ENCODE measurements at regions not wholly inside any gene's neighbourhood (a gene's known extent, or its start where the extent isn't known, plus 50 kb on each side); places are given as distances from the start of the nearest gene placed in this dataset.

DNA sequence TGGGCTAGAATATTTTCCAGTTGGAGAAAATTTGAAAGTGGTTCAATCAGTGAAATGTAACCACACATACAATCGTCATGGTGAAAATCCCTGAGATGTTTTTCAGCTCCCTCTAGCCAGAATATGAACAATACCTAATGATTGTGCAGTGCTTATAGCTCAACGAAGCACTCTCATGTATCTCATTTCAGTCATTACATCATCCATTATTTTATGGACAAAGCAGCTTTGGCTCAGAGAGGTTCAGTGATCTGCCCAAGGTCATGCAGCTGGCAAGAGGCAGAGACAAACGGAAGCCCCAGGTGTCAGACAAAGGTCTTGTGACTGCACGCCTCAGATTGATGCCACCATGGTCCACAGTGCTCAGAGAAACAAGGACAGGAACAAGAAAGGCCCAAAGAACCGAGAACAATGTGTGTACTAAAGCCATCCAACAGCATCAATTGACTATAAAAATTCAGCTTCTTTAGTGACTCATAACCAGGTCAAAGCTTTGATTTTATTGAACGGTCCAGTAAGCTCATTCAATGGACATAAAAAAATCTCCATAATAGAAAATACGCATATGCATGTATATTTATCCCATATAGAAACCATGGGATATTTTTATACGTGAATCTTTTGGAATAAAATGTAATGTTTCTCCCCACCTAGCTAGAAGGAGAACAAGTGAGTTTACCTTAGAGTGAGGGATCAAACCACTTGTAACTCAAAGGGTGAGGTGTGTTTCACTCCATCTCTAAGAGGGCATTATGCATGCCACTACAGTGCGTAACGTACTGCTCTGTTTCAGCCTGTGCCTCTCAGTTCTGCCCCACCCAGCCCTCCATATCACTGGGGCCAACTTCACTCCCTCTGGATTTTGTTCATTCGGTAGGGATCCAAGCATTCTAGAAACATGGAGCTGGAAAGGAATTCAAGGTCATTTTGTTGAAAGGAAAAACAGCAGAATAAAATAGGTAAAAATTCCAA is 141.8 kb downstream of the GRIN2B start:
- DNase-seq = no peak
- Histone ChIP-seq H3K36me3 (ENCODE audit: control insufficient read depth, insufficient read depth, low read length) (no peaks in the 10 kb centered on the region), H3K27me3 (ENCODE audit: insufficient read depth, low read length, poor library complexity) (peaks cover 9% of the 10 kb centered on the region), H3K79me2 (ENCODE audit: control insufficient read depth, insufficient read depth, low read length) (no peaks in the 10 kb centered on the region), H4K5ac (ENCODE audit: low read length) (no peak overlapping the region), H3K9ac (ENCODE audit: low read length) (no peak overlapping the region), H3K4me3 (ENCODE audit: low read length) (no peak overlapping the region), H3K4me1 (ENCODE audit: control insufficient read depth, low read depth, low read length) (peaks cover 3% of the 10 kb centered on the region), H4K8ac (ENCODE audit: low read depth, low read length) (no peak overlapping the region), H3K79me1 (ENCODE audit: low read length) (no peaks in the 10 kb centered on the region), H2BK15ac (replicated peaks; ENCODE audit: low read depth) (no peak overlapping the region), H3K56ac (ENCODE audit: low read length) (no peak overlapping the region), H3K18ac (ENCODE audit: low read length) (no peak overlapping the region), H3K23ac (ENCODE audit: low read length) (no peak overlapping the region), H3K4me2 (ENCODE audit: low read length) (no peak overlapping the region), H3K4ac (ENCODE audit: low read depth, low read length) (no peak overlapping the region), H2BK120ac (ENCODE audit: low read depth, low read length) (no peak overlapping the region), H2BK5ac (ENCODE audit: low read length) (no peak overlapping the region), H2AK5ac (ENCODE audit: low read length) (no peak overlapping the region), H3K27ac (ENCODE audit: low read depth, low read length) (no peak overlapping the region)
- WGBS (ENCODE audit: extremely low coverage, insufficient coverage, low lambda C conversion rate) = no CpG with 5 or more reads among the region's 11 CpGs

DNA sequence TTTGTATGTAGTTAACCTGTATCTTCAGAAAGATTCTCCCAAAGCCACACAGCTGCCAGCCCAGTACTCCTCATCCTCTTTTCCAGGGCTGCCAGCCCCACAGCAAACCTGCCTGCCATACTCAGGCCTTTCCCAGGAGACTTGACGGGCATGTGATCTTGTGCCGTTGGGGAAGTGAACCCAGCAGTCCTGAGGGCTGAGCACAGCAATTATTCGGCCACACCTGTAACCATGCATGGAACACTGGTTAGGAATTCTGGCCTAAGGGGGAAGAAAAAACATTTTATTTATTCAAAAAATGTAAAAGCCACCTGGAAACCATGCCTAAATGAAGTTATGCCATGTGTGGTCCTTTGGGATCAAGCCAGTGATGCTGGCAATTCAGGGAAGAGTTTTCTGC is 145.3 kb downstream of the GRIN2B start:
- Histone ChIP-seq H3K23ac (ENCODE audit: low read length) (no peak overlapping the region), H3K9ac (ENCODE audit: low read length) (no peak overlapping the region), H2BK15ac (replicated peaks; ENCODE audit: low read depth) (no peak overlapping the region), H3K79me1 (ENCODE audit: low read length) (no peaks in the 10 kb centered on the region), H3K27me3 (ENCODE audit: insufficient read depth, low read length, poor library complexity) (no peaks in the 10 kb centered on the region), H3K4me2 (ENCODE audit: low read length) (no peak overlapping the region), H2BK5ac (ENCODE audit: low read length) (no peak overlapping the region), H3K56ac (ENCODE audit: low read length) (no peak overlapping the region), H3K4me3 (ENCODE audit: low read length) (no peak overlapping the region), H4K5ac (ENCODE audit: low read length) (no peak overlapping the region), H2BK120ac (ENCODE audit: low read depth, low read length) (no peak overlapping the region), H3K79me2 (ENCODE audit: control insufficient read depth, insufficient read depth, low read length) (no peaks in the 10 kb centered on the region), H3K27ac (ENCODE audit: low read depth, low read length) (no peak overlapping the region), H3K36me3 (ENCODE audit: control insufficient read depth, insufficient read depth, low read length) (no peaks in the 10 kb centered on the region), H4K8ac (ENCODE audit: low read depth, low read length) (no peak overlapping the region), H2AK5ac (ENCODE audit: low read length) (no peak overlapping the region), H3K4ac (ENCODE audit: low read depth, low read length) (no peak overlapping the region), H3K18ac (ENCODE audit: low read length) (no peak overlapping the region), H3K4me1 (ENCODE audit: control insufficient read depth, low read depth, low read length) (no peaks in the 10 kb centered on the region)
- no peak for DNase-seq
- WGBS (ENCODE audit: extremely low coverage, insufficient coverage, low lambda C conversion rate) = no CpG with 5 or more reads among the region's 3 CpGs

- Histone ChIP-seq H3K56ac (ENCODE audit: low read length) (no peak overlapping the region), H3K79me2 (ENCODE audit: control insufficient read depth, insufficient read depth, low read length) (no peaks in the 10 kb centered on the region), H3K18ac (ENCODE audit: low read length) (no peak overlapping the region), H3K4me2 (ENCODE audit: low read length) (no peak overlapping the region), H3K4ac (ENCODE audit: low read depth, low read length) (no peak overlapping the region), H3K27ac (ENCODE audit: low read depth, low read length) (no peak overlapping the region), H3K9ac (ENCODE audit: low read length) (no peak overlapping the region), H3K23ac (ENCODE audit: low read length) (no peak overlapping the region), H3K4me1 (ENCODE audit: control insufficient read depth, low read depth, low read length) (no peaks in the 10 kb centered on the region), H3K36me3 (ENCODE audit: control insufficient read depth, insufficient read depth, low read length) (no peaks in the 10 kb centered on the region), H2BK120ac (ENCODE audit: low read depth, low read length) (no peak overlapping the region), H4K5ac (ENCODE audit: low read length) (no peak overlapping the region), H2BK5ac (ENCODE audit: low read length) (no peak overlapping the region), H3K4me3 (ENCODE audit: low read length) (no peak overlapping the region), H3K79me1 (ENCODE audit: low read length) (no peaks in the 10 kb centered on the region), H2BK15ac (replicated peaks; ENCODE audit: low read depth) (no peak overlapping the region), H4K8ac (ENCODE audit: low read depth, low read length) (no peak overlapping the region), H2AK5ac (ENCODE audit: low read length) (no peak overlapping the region), H3K27me3 (ENCODE audit: insufficient read depth, low read length, poor library complexity) (no peaks in the 10 kb centered on the region)
- no CpG with 5 or more reads among the region's 1 CpG for WGBS (ENCODE audit: extremely low coverage, insufficient coverage, low lambda C conversion rate)
- no peak for DNase-seq
Measured at GRCh38 chr12:13835652-13836051, 145.8 kb downstream of the GRIN2B start.

- Histone ChIP-seq H2BK5ac (ENCODE audit: low read length) (no peak overlapping the region), H3K4me1 (ENCODE audit: control insufficient read depth, low read depth, low read length) (no peaks in the 10 kb centered on the region), H3K23ac (ENCODE audit: low read length) (no peak overlapping the region), H3K4me2 (ENCODE audit: low read length) (no peak overlapping the region), H3K27ac (ENCODE audit: low read depth, low read length) (no peak overlapping the region), H3K4ac (ENCODE audit: low read depth, low read length) (no peak overlapping the region), H3K27me3 (ENCODE audit: insufficient read depth, low read length, poor library complexity) (no peaks in the 10 kb centered on the region), H4K5ac (ENCODE audit: low read length) (no peak overlapping the region), H3K79me2 (ENCODE audit: control insufficient read depth, insufficient read depth, low read length) (no peaks in the 10 kb centered on the region), H3K56ac (ENCODE audit: low read length) (no peak overlapping the region), H3K79me1 (ENCODE audit: low read length) (no peaks in the 10 kb centered on the region), H3K36me3 (ENCODE audit: control insufficient read depth, insufficient read depth, low read length) (no peaks in the 10 kb centered on the region), H2AK5ac (ENCODE audit: low read length) (no peak overlapping the region), H2BK15ac (replicated peaks; ENCODE audit: low read depth) (no peak overlapping the region), H2BK120ac (ENCODE audit: low read depth, low read length) (no peak overlapping the region), H4K8ac (ENCODE audit: low read depth, low read length) (no peak overlapping the region), H3K9ac (ENCODE audit: low read length) (no peak overlapping the region), H3K4me3 (ENCODE audit: low read length) (no peak overlapping the region), H3K18ac (ENCODE audit: low read length) (no peak overlapping the region)
- no peak for DNase-seq
- WGBS (ENCODE audit: extremely low coverage, insufficient coverage, low lambda C conversion rate) = no CpG with 5 or more reads among the region's 5 CpGs
Measured at GRCh38 chr12:13834241-13834640, 147.2 kb downstream of the GRIN2B start.

GRCh38 chr12:13817131-13817530 is 164.3 kb downstream of the GRIN2B start:
- no peak overlapping the region for H4K5ac ChIP-seq (ENCODE audit: low read length)
- H3K36me3 ChIP-seq (ENCODE audit: control insufficient read depth, insufficient read depth, low read length) = no peaks in the 10 kb centered on the region
- H3K4me3 ChIP-seq (ENCODE audit: low read length) = no peak overlapping the region
- H3K79me2 ChIP-seq (ENCODE audit: control insufficient read depth, insufficient read depth, low read length) = no peaks in the 10 kb centered on the region
- H3K4me2 ChIP-seq (ENCODE audit: low read length) = no peak overlapping the region
- H3K56ac ChIP-seq (ENCODE audit: low read length) = no peak overlapping the region
- no peak overlapping the region for H2BK5ac ChIP-seq (ENCODE audit: low read length)
- H2BK120ac ChIP-seq (ENCODE audit: low read depth, low read length) = no peak overlapping the region
- H3K23ac ChIP-seq (ENCODE audit: low read length) = no peak overlapping the region
- no peak overlapping the region for H2BK15ac ChIP-seq (replicated peaks; ENCODE audit: low read depth)
- no peak overlapping the region for H3K4ac ChIP-seq (ENCODE audit: low read depth, low read length)
- H3K27ac ChIP-seq (ENCODE audit: low read depth, low read length) = no peak overlapping the region
- H2AK5ac ChIP-seq (ENCODE audit: low read length) = no peak overlapping the region
- no peak overlapping the region for H3K18ac ChIP-seq (ENCODE audit: low read length)
- no peaks in the 10 kb centered on the region for H3K4me1 ChIP-seq (ENCODE audit: control insufficient read depth, low read depth, low read length)
- H4K8ac ChIP-seq (ENCODE audit: low read depth, low read length) = no peak overlapping the region
- H3K9ac ChIP-seq (ENCODE audit: low read length) = no peak overlapping the region
- no peaks in the 10 kb centered on the region for H3K27me3 ChIP-seq (ENCODE audit: insufficient read depth, low read length, poor library complexity)
- no peaks in the 10 kb centered on the region for H3K79me1 ChIP-seq (ENCODE audit: low read length)
- no CpG with 5 or more reads among the region's 7 CpGs for WGBS (ENCODE audit: extremely low coverage, insufficient coverage, low lambda C conversion rate)
- DNase-seq = no peak
